Breast epithelium (tissue), 3 donors: ENCODE measurements at regions not wholly inside any gene's neighbourhood (a gene's known extent, or its start where the extent isn't known, plus 50 kb on each side); places are given as distances from the start of the nearest gene placed in this dataset.

Source experiments
- POLR2A ChIP-seq: fragments of 450-650 bp; IDR thresholded peaks from one replicate; pipeline ENCODE4 v1.6.1; 2016; ENCODE audit warnings: antibody characterized with exemption, mild to moderate bottlenecking, moderate library complexity
- POLR2AphosphoS5 ChIP-seq, 3 donors: sonication (generic); formaldehyde crosslinking; IDR thresholded peaks; one replicate each; pipeline ENCODE4 v1.6.1; 2017; ENCODE audit warnings: antibody characterized with exemption in 3 of 3
- TF ChIP-seq, protein P1 (sequence below), 3 donors: fragments of 450-650 bp; IDR thresholded peaks; one replicate each; pipeline ENCODE4 v1.5.1; 2016 to 2017; ENCODE audit warnings: antibody characterized with exemption in 3 of 3, mild to moderate bottlenecking in 3 of 3, moderate library complexity in 3 of 3

DNA sequence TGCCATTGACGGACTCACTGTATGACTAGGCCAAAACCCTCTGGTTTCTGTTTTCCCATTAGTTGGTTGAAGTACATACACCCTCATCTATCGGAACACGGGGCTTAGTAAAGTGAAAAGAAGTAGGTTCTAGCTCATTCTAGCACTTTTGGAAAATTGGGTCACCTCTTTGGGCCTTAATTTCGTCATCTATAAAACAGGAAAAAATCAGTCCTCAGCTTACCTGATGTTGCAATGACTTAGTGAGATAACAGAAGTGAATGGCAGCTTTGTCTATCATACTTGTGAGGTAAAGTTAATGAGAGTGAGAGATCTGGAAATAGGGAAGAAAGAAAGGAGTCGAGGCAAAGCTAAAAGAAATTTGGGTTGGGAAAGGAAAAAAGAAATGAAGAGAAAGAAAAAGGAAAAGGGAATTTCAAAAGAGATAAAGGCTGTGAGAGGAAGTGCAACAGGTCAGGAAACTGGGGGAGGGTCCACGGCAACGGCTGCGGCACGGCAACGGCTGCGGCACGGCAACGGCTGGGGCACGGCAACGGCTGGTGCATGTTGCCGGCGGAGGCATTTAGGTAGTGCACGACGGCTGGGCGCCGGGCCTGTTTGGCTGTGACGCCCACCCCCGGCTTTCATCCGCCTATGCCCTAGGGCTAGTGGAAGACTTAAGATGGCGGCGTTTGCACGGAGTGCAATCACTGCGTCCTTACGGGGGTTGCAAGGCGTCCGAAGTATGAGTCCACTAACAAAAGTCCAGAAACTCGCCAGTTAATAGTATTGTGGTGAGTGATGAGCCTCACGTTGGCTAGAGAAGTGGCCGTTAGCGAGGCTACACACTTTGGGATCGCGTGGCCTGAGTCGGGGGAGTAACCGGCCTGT is 91.4 kb upstream of the XIST start:
- TF ChIP-seq, protein P1, sequence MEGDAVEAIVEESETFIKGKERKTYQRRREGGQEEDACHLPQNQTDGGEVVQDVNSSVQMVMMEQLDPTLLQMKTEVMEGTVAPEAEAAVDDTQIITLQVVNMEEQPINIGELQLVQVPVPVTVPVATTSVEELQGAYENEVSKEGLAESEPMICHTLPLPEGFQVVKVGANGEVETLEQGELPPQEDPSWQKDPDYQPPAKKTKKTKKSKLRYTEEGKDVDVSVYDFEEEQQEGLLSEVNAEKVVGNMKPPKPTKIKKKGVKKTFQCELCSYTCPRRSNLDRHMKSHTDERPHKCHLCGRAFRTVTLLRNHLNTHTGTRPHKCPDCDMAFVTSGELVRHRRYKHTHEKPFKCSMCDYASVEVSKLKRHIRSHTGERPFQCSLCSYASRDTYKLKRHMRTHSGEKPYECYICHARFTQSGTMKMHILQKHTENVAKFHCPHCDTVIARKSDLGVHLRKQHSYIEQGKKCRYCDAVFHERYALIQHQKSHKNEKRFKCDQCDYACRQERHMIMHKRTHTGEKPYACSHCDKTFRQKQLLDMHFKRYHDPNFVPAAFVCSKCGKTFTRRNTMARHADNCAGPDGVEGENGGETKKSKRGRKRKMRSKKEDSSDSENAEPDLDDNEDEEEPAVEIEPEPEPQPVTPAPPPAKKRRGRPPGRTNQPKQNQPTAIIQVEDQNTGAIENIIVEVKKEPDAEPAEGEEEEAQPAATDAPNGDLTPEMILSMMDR (IDR thresholded peaks at IDR 0.05) = peak in 1 of 3 donors; percentile 11
- TF ChIP-seq POLR2A (no peak), POLR2AphosphoS5 (IDR thresholded peaks at IDR 0.05) (peak; percentile 70 to 83 (median 82))
